ENCODE measurements at regions not wholly inside any gene's neighbourhood (a gene's known extent, or its start where the extent isn't known, plus 50 kb on each side); places are given as distances from the start of the nearest gene placed in this dataset.
"Not testable (repeated sequence)": the region's sequence is repeated elsewhere in the genome, so short reads cannot be mapped to it uniquely, and the experiment has no call there.

DNA sequence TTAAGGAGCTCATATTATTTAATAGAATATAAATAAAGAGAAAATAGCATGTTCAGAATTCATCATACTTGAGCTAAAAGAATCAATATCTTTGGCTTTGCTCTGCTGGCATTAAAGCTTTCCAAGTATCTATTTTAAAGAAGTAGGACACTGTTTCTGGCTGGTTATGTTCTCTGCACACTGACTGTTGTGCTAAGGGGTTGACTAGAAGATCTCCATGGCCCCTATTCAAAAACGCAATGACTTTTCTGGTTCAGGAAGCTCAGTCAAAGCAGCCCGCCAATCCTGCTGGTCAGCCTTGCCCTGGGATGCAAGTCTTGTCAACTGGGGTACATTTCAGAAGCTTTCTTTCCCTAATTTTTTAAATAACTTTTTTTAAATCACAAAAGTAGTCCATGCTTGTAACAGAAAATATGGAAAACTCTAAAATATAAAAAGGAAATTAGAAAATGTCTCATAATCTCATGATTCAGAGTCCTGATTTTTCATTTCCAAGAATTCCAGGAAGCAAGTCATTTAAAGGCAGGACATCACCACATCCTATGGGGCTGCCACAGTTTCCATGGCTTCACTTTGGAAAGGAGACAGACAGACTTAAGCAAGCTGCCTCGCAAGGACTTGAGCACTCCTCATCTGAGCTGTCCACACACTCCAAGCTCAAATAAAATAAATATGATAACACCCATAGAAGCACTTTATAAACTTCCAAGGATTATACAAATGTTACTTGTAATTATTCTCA is 195.1 kb downstream of the TXNL1 start:
- DNase-seq (ENCODE audit: low read depth in 2 of 2): peak; percentile 26 to 37

DNA sequence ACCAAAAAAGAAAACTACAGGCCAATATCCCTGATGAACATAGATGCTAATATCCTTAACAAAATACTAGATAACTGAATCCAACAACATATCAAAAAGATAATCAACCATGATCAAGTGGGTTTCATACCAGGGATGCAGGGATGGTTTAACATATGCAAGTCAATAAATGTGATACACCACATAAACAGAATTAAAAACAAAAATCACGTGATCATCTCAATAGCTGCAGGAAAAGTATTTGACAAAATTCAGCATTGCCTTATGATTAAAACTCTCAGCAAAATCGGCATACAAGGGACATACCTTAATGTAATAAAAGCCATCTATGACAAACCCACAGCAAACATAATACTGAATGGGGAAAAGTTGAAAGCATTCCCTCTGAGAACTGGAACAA is 199.9 kb downstream of the TXNL1 start:
- not testable (repeated sequence) for DNase-seq (ENCODE audit: low read depth in 2 of 2)

DNA sequence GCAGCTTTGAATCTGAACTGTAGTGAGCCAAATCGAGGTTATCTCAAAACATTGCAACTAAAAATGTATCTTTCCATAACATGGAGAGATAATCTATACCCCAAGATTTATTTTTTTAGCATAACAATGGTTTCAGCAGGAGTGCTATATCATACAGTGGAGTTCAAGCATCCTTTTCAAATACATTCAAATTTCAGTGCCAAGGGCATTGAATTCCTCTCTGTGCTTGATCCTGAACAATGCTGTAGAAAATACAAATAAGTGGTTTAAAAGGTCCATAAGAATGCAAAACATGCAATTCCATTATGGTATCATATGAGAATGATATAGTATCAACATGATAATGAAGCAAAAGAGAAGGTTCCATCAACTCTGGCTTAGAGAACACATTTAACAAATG is 201.7 kb downstream of the TXNL1 start:
- no peak for DNase-seq (ENCODE audit: low read depth in 2 of 2)

DNA sequence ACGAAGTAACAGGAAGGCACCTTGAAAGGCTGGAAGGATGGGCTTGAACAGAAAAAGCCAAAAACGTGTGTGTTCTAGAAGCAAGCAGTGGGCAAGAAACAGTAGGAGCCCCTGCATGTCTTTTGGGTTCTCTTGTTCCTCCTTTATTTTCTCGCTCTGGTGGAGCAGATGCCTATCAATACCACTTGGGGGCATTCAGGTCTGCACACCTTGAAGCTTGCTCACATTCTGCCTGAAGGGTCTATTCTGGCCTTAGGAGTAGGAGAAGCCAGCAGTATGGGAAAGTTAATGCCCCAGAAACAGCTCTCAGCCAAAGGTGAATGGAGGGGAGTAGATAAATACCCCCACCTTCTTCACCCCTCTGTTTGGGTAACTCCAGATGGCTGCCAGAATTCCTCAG is 204.5 kb downstream of the TXNL1 start:
- no peak for DNase-seq (ENCODE audit: low read depth in 2 of 2)

DNA sequence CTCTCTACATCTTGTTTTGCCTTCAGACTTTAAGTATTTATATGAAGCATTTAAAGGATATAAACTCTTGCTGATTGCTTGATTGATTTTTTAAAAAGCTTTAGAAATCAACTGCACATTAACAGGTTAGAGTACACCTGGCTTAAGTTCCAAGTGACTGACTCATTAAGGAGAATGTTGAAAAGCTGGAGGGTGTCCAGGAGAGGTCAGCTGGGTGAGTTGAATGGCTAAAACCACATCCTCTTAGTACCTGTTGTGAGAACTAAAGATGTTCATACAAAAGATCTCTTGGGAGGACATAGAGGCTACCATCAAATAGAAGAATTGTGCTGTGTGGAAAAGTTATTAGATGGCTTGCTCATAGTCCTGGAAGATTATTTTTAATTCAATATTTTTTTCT is 206.8 kb downstream of the TXNL1 start:
- DNase-seq (ENCODE audit: low read depth in 2 of 2): no peak

DNA sequence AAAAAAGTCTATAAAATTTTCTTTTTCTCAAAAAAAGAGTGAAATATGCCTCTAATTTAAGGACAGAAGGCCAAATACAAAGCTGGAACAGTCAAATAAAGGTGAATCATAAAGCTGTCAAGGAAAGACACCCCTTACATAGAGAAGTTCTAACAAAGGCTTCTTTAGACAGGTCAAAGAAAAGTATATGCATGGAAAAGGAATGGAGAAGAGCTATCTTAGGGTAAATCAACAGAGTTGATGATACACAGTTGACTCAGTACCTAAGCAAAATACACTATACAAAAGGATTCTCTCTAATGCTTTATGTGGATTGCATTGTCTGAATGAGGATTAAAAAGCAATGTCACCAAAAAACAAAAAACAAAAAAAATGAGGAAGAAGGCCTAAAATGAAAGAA is 214.8 kb downstream of the TXNL1 start:
- no peak for DNase-seq (ENCODE audit: low read depth in 2 of 2)

DNA sequence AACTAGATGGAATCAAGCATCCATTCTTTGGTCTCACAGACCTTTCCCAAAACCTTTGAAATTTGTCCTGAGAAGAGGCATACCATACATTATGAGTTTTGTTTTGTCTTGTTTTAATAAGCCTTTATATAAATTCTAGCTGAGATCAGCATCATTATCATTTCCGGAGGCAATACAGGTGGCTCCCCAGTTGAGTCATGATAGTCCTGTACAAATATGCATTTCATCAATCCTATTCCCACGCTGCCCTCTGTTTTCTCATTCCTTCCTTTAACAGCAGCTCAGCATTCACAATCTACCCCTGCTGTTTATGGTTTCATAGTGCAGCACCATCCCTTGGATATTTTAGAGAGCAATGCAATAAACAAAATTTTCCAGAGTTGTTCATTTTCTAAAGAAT is 216.7 kb downstream of the TXNL1 start:
- DNase-seq (ENCODE audit: low read depth in 2 of 2): no peak

DNA sequence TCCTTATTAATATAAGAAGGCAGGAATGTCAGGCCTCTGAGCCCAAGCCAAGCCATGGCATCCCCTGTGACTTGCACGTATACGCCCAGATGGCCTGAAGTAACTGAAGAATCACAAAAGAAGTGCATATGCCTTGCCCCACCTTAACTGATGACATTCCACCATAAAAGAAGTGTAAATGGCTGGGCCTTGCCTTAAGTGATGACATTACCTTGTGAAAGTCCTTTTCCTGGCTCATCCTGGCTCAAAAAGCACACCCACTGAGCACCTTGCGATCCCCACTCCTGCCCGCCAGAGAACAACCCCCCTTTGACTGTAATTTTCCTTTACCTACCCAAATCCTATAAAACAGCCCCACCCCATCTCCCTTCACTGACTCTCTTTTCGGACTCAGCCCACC is 217.5 kb downstream of the TXNL1 start:
- not testable (repeated sequence) for DNase-seq (ENCODE audit: low read depth in 2 of 2)

DNA sequence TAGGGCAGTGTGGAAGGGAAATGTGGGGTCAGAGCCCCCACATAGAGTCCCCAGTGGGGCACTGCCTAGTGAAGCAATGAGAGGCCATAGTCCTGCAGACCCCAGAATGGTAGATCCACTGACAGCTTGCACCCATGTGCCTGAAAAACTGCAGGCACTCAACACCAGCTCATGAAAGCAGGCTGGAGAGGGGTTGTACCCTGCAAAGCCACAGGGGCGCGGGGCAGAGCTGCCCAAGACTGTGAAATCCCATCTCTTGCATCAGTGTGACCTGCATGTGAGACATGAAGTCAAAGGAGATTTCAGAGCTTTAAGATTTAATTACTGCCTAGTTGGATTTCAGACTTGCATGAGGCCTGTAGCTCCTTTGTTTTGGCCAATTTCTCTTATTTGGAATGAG is 224.0 kb downstream of the TXNL1 start:
- DNase-seq (ENCODE audit: low read depth in 2 of 2): no peak

DNA sequence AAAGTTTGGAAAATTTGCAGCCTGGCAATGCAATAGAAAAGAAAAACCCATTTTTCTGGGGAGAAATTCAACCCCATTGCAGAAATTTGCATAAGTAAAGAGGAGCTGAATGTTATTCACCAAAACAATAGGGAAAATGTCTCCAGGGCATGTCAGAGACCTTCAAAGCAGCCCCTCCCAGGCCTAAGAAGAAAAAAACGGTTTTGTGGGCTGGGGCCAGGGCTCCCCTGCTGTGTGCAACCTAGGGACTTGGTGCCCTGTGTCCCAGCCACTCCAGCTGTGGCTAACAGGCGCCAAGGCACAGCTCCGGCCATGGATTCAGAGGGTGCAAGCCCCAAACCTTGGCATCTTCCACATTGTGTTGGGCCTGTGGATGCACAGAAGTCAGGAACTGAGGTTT is 224.5 kb downstream of the TXNL1 start:
- no peak for DNase-seq (ENCODE audit: low read depth in 2 of 2)

DNA sequence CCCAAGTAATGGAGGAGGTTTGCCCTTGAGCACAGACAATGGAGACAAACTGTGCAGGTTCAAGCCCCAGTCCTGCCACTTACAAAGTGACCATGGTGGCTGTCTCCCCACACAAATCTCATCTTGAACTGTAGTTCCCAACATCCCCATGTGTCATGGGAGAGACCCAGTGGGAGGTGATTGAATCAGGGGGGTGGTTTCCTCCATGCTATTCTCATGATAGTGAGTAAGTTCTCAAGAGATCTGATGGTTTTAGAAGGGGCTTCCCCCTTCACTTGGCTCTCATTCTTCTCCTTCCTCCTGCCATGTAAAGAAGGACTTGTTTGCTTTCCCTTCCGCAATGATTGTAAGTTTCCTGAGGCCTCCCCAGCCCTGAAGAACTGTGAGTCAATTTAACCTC is 225.4 kb downstream of the TXNL1 start:
- DNase-seq (ENCODE audit: low read depth in 2 of 2): no peak

DNA sequence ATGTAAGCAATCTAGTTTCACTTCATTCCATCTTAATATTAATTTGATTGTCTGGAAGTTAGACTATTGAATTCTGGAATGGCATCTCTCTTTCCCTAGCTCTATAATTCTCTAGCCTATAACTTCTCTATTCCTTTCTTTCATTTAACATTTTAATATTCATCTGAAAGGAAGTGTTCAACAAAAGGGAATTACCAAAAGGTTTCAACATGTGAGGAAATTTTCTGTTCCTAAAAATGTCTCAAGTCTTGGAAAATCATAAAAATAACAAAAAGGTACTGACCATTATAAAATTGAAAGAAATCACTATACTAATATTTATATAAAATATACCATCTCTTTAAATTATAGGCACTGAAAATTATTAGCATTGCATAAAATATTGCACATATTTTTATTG is 228.7 kb downstream of the TXNL1 start:
- DNase-seq (ENCODE audit: low read depth in 2 of 2): no peak

DNA sequence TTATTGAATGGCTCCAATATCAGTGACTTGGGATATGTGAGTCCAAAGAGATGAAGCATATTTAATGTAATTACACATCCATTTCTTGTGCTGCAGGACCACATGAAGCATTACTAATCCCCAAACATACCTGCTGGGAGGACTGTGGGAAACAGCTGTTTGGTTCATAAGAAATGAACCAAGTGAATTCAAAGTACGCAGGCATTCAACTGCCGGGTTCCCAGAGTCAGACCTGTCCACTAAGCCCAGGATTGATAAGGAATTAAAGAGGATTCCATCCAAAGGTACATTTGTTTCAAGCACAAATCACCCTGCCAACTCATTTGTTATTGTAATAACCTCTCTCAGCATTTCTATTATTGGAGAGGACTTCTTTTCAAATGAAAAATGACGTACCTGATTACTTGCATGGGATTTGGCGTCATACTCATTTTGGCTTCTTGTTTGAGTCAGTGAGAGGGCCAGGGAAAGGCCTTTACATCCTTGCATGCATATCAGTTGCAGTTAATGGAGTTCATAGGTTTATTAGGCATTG is 230.7 kb downstream of the TXNL1 start:
- no peak for DNase-seq (ENCODE audit: low read depth in 2 of 2)

DNA sequence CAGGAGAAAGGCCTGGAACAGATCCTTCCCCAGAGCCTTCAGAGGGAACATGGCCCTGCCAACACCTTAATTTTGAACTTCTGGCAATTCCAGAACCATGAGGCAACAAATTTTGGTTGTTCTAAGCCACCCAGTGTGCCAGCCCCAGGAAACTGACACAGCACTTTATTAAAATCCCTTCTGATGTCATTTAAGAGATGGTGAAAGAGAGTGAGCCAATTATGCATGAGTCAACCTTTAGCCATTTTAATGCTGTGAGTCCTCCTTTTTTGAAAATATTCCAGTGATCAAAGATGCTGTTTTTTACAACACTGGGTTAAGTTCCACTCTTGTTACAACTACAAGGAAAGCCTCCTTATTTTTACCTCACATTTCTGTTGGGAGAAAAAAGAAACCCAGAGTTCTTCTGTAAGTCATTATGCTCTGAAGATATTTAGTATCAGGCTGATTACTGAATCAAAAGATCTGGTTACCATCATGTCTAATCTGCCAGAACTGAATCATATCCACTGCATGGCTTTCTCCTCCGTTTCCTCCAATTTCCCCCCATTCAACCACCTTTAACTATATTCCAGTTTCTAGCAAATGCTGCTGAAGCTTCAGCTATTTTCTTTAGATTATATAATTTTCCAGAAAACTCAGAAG is 235.4 kb downstream of the TXNL1 start:
- peak in 1 of 2 donors; percentile 20 for DNase-seq (ENCODE audit: low read depth in 2 of 2)

DNA sequence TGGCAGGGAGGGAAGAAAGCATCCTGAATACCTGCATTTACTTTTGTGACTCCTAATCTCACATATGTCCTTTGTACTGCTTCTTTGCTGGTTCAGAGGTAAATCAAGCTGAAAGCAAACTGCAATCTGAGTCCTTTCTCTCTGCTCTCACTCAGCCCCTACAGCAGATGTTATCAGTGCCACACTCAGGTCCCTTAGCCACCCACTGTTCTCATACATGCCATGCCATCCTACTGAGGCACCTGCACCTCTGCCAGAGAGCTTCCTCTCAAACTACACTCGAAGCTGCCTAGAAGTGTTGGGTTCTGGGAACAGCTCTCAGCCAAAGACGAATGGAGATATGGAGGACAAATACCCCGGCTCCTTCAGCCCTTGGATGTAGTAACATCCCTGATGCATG is 244.5 kb downstream of the TXNL1 start:
- no peak for DNase-seq (ENCODE audit: low read depth in 2 of 2)

DNA sequence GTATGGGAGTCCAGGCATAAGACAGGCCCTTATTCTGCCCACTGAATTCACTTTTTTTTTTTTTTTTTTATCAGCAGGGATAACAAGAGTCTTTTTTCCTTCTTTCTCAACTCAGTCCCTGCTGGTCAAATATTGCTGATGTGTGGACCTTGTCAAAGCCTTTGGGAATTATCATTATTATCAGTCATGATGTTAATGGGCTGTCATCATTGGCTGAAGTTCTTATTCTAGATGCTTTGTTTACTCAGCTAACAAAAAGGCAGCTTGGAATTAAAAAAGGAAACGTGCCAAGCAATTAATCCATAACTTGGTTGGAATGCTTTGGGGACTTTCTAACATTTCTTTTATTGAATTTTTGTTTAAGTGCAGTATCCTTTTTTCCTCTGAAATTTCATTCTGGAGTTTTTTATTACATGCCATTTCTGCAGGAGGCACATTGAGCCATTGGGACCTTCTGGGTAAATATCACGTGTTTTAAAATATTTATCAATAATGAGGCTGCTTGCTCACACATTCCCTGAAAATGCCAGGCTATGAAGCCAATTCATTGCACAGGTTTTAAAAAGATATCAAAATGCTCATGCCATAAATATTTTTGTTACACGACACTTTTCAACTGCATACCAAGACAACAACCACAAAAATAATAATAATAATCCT is 246.3 kb downstream of the TXNL1 start:
- no peak for DNase-seq (ENCODE audit: low read depth in 2 of 2)

DNA sequence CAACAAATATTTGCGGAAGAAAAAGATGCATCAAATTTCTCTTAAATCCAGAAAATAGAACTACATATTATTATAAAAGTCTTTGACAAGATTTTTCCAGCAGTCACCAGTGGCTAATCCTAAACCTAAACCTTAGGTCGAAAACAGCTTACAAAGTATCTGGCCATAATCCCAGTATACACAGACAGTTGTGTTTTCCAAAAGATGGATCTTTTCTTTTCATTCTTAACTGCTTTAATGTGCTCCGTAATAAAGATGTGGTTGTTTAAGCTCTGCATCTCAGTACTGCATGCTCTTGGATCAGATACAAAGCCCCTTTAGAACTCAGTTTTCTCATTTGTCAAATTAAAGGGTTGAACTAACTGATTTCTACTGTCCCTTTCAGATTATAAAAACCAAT is 247.8 kb downstream of the TXNL1 start:
- DNase-seq (ENCODE audit: low read depth in 2 of 2): no peak

DNA sequence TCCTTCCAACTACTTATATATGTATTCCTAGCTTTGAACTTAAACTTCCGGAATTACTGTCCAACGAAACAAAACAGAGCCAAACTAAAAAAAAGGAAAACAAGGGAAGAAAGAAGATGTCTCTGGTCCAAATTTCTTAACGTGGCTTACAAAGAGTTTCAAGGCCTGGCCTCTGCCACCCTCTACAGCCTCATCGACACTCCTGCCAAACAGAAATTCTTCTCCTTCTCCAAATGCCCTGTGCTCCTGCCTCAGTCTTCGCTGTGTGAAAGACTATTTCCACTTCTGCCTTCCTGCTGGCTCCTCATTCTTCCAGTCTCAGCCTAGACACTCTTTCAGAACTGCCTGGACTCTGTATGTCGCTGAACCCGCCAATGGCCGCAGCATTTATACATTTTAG is 249.2 kb downstream of the TXNL1 start:
- DNase-seq (ENCODE audit: low read depth in 2 of 2): no peak

DNA sequence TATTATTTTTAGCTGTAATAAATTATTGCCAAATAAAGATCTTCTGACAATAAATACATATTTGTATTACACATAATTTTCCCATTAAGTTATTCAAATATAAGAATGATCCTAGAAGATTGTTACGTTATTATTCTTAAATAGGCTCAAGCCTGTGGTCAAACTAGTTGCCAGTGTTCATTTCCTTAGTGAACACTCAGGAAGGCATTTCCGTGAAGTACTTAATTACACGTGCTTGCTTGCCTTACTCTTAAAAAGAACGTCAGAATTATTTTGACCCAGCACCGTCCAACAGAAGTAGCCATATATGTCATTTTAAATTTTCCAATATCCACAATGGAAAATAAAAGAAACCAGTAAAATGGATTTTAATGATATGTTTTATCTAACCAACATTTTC is 249.8 kb downstream of the TXNL1 start:
- DNase-seq (ENCODE audit: low read depth in 2 of 2): peak in 1 of 2 donors; percentile 34

DNA sequence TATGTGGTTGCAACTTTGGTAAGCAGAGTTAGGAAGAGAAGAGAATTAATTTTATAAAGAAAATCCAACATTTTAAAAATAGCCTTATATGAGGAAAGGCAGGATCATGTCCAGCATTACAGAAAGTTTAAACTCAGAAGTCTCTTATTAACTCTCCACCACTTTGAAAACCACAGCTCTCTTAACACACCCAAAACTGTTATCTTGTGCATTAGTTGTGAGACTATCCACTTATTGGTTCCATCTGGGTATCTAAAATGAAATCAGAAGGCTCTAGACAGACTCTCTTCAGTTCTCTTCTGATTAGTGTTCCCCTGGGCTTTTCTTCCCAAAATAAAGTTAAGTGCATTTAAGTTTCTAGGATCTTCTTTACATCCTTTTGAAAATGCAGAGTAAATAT is 251.5 kb downstream of the TXNL1 start:
- no peak for DNase-seq (ENCODE audit: low read depth in 2 of 2)

DNA sequence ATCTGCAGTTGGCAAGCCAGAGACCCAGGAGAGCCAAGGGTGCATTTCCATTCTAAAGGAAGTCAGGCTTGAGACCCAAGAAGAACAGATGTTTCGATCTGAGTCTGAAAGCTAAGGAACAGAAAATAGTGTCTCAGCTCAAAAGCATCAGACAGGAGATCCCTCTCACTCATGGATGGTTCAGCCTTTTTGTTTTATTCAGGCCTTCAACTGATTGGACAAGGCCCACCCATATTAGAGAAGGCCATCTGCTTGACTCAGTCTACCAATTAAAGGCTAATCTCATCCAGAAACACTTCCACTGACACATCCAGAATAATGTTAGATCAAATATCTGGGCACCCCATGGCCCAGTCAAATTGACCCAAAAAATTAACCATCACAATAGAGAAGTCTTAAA is 255.0 kb downstream of the TXNL1 start:
- no peak for DNase-seq (ENCODE audit: low read depth in 2 of 2)

DNA sequence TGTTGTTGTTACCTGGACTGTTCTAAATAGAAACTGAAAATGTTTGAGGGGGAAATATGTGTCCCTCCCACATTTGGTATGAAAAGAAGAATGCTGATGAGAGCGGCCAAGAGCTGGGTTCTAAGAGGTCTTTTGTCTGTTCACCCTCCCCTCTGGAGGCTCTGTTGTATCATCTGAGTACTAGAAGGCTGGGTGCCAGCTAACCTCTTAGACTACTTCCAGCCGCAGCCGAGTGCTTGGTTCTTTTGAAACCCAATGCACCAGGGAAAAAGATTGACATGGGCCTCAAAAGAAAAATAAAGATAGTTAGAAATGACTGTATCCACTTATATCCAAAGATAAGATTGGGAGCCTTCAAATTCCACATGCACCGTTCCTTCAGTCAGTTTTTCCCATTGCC is 255.9 kb downstream of the TXNL1 start:
- DNase-seq (ENCODE audit: low read depth in 2 of 2): no peak

DNA sequence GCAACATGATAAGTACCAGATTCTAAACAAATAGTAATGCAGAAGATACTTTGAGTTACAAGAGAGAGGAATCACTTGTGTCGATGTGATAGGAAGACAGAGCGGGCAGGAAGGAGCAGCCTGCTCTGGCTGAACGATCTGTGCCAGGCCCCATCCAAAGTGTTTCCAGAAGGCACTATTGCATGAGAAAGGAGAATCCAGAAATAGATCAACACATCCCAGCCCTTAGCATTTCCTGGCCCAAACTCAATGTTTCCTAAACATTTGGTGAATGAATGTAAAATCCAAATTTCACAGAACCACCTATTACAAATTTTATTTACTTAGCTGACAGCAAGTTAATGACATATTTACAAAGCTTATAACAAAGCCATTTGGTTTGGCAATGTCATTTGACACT is 257.2 kb downstream of the TXNL1 start:
- DNase-seq (ENCODE audit: low read depth in 2 of 2): no peak

Measured in lung microvascular endothelial cell (primary cell).